ENCODE measurements at regions not wholly inside any gene's neighbourhood (a gene's known extent, or its start where the extent isn't known, plus 50 kb on each side); places are given as distances from the start of the nearest gene placed in this dataset.

- H3K4me1 ChIP-seq (ENCODE audit: low read depth), result no peaks in the 10 kb centered on the region
- no peak for TF ChIP-seq CTCF (IDR thresholded peaks at IDR 0.05; ENCODE audit: low read depth, low read length)
- no peaks in the 10 kb centered on the region for H3K36me3 ChIP-seq
- no peaks in the 10 kb centered on the region for H3K27me3 ChIP-seq
- no peak overlapping the region for H3K4me3 ChIP-seq
- DNase-seq (ENCODE audit: low read depth in 1 of 2, low spot score in 1 of 2), result no peak
- H3K9me3 ChIP-seq (ENCODE audit: low read depth), result no peaks in the 10 kb centered on the region
- H3K27ac ChIP-seq, result no peak overlapping the region
Observed at GRCh38 chr2:84052043-84052442, 407.0 kb downstream of the SUCLG1 start.

GRCh38 chr2:84048964-84049363, 410.1 kb downstream of the SUCLG1 start:
- no peaks in the 10 kb centered on the region for H3K36me3 ChIP-seq
- H3K27ac ChIP-seq, result no peak overlapping the region
- no peaks in the 10 kb centered on the region for H3K27me3 ChIP-seq
- no peaks in the 10 kb centered on the region for H3K9me3 ChIP-seq (ENCODE audit: low read depth)
- TF ChIP-seq CTCF (IDR thresholded peaks at IDR 0.05; ENCODE audit: low read depth, low read length), result no peak
- H3K4me1 ChIP-seq (ENCODE audit: low read depth), result no peaks in the 10 kb centered on the region
- H3K4me3 ChIP-seq, result no peak overlapping the region
- no peak for DNase-seq (ENCODE audit: low read depth in 1 of 2, low spot score in 1 of 2)

GRCh38 chr2:84041506-84041905, 417.6 kb downstream of the SUCLG1 start:
- Histone ChIP-seq H3K36me3 (no peaks in the 10 kb centered on the region), H3K9me3 (ENCODE audit: low read depth) (no peaks in the 10 kb centered on the region), H3K27me3 (no peaks in the 10 kb centered on the region), H3K4me1 (ENCODE audit: low read depth) (peaks cover 4% of the 10 kb centered on the region), H3K27ac (no peak overlapping the region), H3K4me3 (no peak overlapping the region)
- TF ChIP-seq CTCF (IDR thresholded peaks at IDR 0.05; ENCODE audit: low read depth, low read length), result no peak
- DNase-seq (ENCODE audit: low read depth in 1 of 2, low spot score in 1 of 2), result no peak

GRCh38 chr2:84040281-84040680, 418.8 kb downstream of the SUCLG1 start:
- no peaks in the 10 kb centered on the region for H3K36me3 ChIP-seq
- H3K9me3 ChIP-seq (ENCODE audit: low read depth), result no peaks in the 10 kb centered on the region
- H3K4me3 ChIP-seq, result no peak overlapping the region
- H3K27ac ChIP-seq, result no peak overlapping the region
- TF ChIP-seq CTCF (IDR thresholded peaks at IDR 0.05; ENCODE audit: low read depth, low read length), result no peak
- no peak for DNase-seq (ENCODE audit: low read depth in 1 of 2, low spot score in 1 of 2)
- peaks cover 4% of the 10 kb centered on the region for H3K4me1 ChIP-seq (ENCODE audit: low read depth)
- H3K27me3 ChIP-seq, result no peaks in the 10 kb centered on the region

- Histone ChIP-seq H3K4me1 (ENCODE audit: low read depth) (peaks cover 4% of the 10 kb centered on the region), H3K36me3 (no peaks in the 10 kb centered on the region), H3K27me3 (no peaks in the 10 kb centered on the region), H3K4me3 (no peak overlapping the region), H3K27ac (no peak overlapping the region), H3K9me3 (ENCODE audit: low read depth) (no peaks in the 10 kb centered on the region)
- peak in 1 of 2 donors; percentile 14 for DNase-seq (ENCODE audit: low read depth in 1 of 2, low spot score in 1 of 2)
- TF ChIP-seq CTCF (IDR thresholded peaks at IDR 0.05; ENCODE audit: low read depth, low read length), result no peak
Observed at GRCh38 chr2:84038866-84039265, 420.2 kb downstream of the SUCLG1 start.

All from cardiac muscle cell (in vitro differentiated cells and primary cell).